ENCODE measurements at regions not wholly inside any gene's neighbourhood (a gene's known extent, or its start where the extent isn't known, plus 50 kb on each side); places are given as distances from the start of the nearest gene placed in this dataset.

- no peaks in the 10 kb centered on the region for H3K27me3 ChIP-seq
- no peaks in the 10 kb centered on the region for H3K36me3 ChIP-seq
- ATAC-seq (no peak), DNase-seq (no peak)
- TF ChIP-seq POLR2A (IDR thresholded peaks at IDR 0.05) (no peak), CTCF (IDR thresholded peaks at IDR 0.05) (no peak)
- 66% methylated on average over 7 of the region's 7 CpGs for WGBS (ENCODE audit: insufficient coverage, low coverage, low lambda C conversion rate, missing lambda C conversion rate)
- H3K4me3 ChIP-seq, result no peak overlapping the region
- intact Hi-C loops (cut with DNase I), result no loop called here
- no peak overlapping the region for H3K27ac ChIP-seq
- no peaks in the 10 kb centered on the region for H3K9me3 ChIP-seq
- no peaks in the 10 kb centered on the region for H3K4me1 ChIP-seq
Measured at GRCh38 chr2:14554849-14555545, 77.5 kb upstream of the LRATD1 start.

- intact Hi-C loops (cut with DNase I), result no loop called here
- 29% methylated on average over 1 of the region's 1 CpG for WGBS (ENCODE audit: insufficient coverage, low coverage, low lambda C conversion rate, missing lambda C conversion rate)
Measured at GRCh38 chr2:14557111-14557510, 75.4 kb upstream of the LRATD1 start.

GRCh38 chr2:14557916-14558315 is 74.6 kb upstream of the LRATD1 start:
- Histone ChIP-seq H3K4me1 (no peaks in the 10 kb centered on the region), H3K27ac (no peak overlapping the region), H3K4me3 (no peak overlapping the region), H3K27me3 (no peaks in the 10 kb centered on the region), H3K9me3 (no peaks in the 10 kb centered on the region), H3K36me3 (no peaks in the 10 kb centered on the region)
- WGBS (ENCODE audit: insufficient coverage, low coverage, low lambda C conversion rate, missing lambda C conversion rate), result 39% methylated on average over 2 of the region's 2 CpGs
- intact Hi-C loops (cut with DNase I), result no loop called here
- ATAC-seq, result no peak
- TF ChIP-seq CTCF (IDR thresholded peaks at IDR 0.05), result no peak
- DNase-seq, result no peak

More at GRCh38 chr2:14557111-14557510, 75.4 kb upstream of the LRATD1 start:
- no peaks in the 10 kb centered on the region for H3K4me1 ChIP-seq
- no peaks in the 10 kb centered on the region for H3K9me3 ChIP-seq
- DNase-seq, result no peak
- ATAC-seq, result no peak
- no peaks in the 10 kb centered on the region for H3K36me3 ChIP-seq
- H3K4me3 ChIP-seq, result no peak overlapping the region
- TF ChIP-seq POLR2A (IDR thresholded peaks at IDR 0.05) (no peak), CTCF (IDR thresholded peaks at IDR 0.05) (no peak)
- H3K27me3 ChIP-seq, result no peaks in the 10 kb centered on the region
- H3K27ac ChIP-seq, result no peak overlapping the region

GRCh38 chr2:14558335-14558919 is 74.1 kb upstream of the LRATD1 start:
- Histone ChIP-seq H3K9me3 (no peaks in the 10 kb centered on the region), H3K27me3 (no peaks in the 10 kb centered on the region), H3K4me1 (no peaks in the 10 kb centered on the region), H3K36me3 (no peaks in the 10 kb centered on the region), H3K4me3 (no peak overlapping the region), H3K27ac (no peak overlapping the region)
- 50% methylated on average over 3 of the region's 3 CpGs for WGBS (ENCODE audit: insufficient coverage, low coverage, low lambda C conversion rate, missing lambda C conversion rate)
- ATAC-seq (no peak), DNase-seq (no peak)
- intact Hi-C loops (cut with DNase I), result no loop called here
- no peak for TF ChIP-seq CTCF (IDR thresholded peaks at IDR 0.05)
- TF ChIP-seq POLR2A (IDR thresholded peaks at IDR 0.05), result no peak

Measured in right lobe of liver (tissue), 6 donors.